ENCODE measurements at regions not wholly inside any gene's neighbourhood (a gene's known extent, or its start where the extent isn't known, plus 50 kb on each side); places are given as distances from the start of the nearest gene placed in this dataset.
A peak's percentile ranks its signal among the peaks of the same experiment; 100 is the strongest.

- in situ Hi-C loops (cut with HindIII; ENCODE audit: low sequenced_read_pairs), result no loop called here
- no peak for DNase-seq (ENCODE audit: low read depth, low spot score)
- TF ChIP-seq, protein P1, sequence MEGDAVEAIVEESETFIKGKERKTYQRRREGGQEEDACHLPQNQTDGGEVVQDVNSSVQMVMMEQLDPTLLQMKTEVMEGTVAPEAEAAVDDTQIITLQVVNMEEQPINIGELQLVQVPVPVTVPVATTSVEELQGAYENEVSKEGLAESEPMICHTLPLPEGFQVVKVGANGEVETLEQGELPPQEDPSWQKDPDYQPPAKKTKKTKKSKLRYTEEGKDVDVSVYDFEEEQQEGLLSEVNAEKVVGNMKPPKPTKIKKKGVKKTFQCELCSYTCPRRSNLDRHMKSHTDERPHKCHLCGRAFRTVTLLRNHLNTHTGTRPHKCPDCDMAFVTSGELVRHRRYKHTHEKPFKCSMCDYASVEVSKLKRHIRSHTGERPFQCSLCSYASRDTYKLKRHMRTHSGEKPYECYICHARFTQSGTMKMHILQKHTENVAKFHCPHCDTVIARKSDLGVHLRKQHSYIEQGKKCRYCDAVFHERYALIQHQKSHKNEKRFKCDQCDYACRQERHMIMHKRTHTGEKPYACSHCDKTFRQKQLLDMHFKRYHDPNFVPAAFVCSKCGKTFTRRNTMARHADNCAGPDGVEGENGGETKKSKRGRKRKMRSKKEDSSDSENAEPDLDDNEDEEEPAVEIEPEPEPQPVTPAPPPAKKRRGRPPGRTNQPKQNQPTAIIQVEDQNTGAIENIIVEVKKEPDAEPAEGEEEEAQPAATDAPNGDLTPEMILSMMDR (IDR thresholded peaks at IDR 0.05; ENCODE audit: low read depth, low read length), result no peak
- H3K4me3 ChIP-seq (ENCODE audit: low read depth, low read length), result no peak overlapping the region
Measured at GRCh38 chr9:16134351-16134750, 581.5 kb downstream of the CCDC171 start.

GRCh38 chr9:16135968-16136367 is 583.1 kb downstream of the CCDC171 start:
- in situ Hi-C loops (cut with HindIII; ENCODE audit: low sequenced_read_pairs), result no loop called here
- TF ChIP-seq, protein P1 (IDR thresholded peaks at IDR 0.05; ENCODE audit: low read depth, low read length), result no peak
- no peak for DNase-seq (ENCODE audit: low read depth, low spot score)
- no peak overlapping the region for H3K4me3 ChIP-seq (ENCODE audit: low read depth, low read length)

DNA sequence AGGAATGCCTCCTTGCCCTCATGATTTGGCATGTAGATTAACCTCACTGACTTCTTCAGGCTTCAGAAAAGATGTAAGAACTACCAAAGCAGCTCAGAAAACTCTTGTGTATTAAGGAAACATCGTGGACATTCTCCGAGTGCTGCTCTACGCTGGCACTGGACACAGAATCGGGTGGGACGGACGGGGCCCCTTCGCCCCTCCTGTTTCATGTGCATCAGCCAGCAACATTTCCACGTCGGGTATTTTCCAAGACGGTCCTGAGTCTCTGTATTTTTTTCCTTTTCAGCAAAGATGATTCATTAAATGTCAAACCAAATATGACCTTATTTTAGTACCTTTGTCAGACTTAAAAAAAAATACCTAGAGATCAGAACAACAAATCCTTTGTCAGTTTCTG is 583.6 kb downstream of the CCDC171 start:
- TF ChIP-seq, protein P1 (IDR thresholded peaks at IDR 0.05; ENCODE audit: low read depth, low read length), result no peak
- no peak for DNase-seq (ENCODE audit: low read depth, low spot score)
- no peak overlapping the region for H3K4me3 ChIP-seq (ENCODE audit: low read depth, low read length)
- in situ Hi-C loops (cut with HindIII; ENCODE audit: low sequenced_read_pairs), result no loop called here

GRCh38 chr9:16136961-16137360 is 584.1 kb downstream of the CCDC171 start:
- H3K4me3 ChIP-seq (ENCODE audit: low read depth, low read length), result no peak overlapping the region
- in situ Hi-C loops (cut with HindIII; ENCODE audit: low sequenced_read_pairs), result no loop called here
- peak; percentile 88 for DNase-seq (ENCODE audit: low read depth, low spot score)
- TF ChIP-seq, protein P1 (IDR thresholded peaks at IDR 0.05; ENCODE audit: low read depth, low read length), result no peak

- TF ChIP-seq, protein P1 (IDR thresholded peaks at IDR 0.05; ENCODE audit: low read depth, low read length), result no peak
- in situ Hi-C loops (cut with HindIII; ENCODE audit: low sequenced_read_pairs), result no loop called here
- DNase-seq (ENCODE audit: low read depth, low spot score), result peak; percentile 95
- no peak overlapping the region for H3K4me3 ChIP-seq (ENCODE audit: low read depth, low read length)
Measured at GRCh38 chr9:16138561-16139491, 586.0 kb downstream of the CCDC171 start.

GRCh38 chr9:16139774-16140173 is 586.9 kb downstream of the CCDC171 start:
- TF ChIP-seq, protein P1 (IDR thresholded peaks at IDR 0.05; ENCODE audit: low read depth, low read length), result no peak
- in situ Hi-C loops (cut with HindIII; ENCODE audit: low sequenced_read_pairs), result no loop called here
- no peak for DNase-seq (ENCODE audit: low read depth, low spot score)
- H3K4me3 ChIP-seq (ENCODE audit: low read depth, low read length), result no peak overlapping the region

All from astrocyte of the spinal cord (primary cell).